IMR-90 (cell line): ENCODE measurements at regions not wholly inside any gene's neighbourhood (a gene's known extent, or its start where the extent isn't known, plus 50 kb on each side); places are given as distances from the start of the nearest gene placed in this dataset.

Experiments used
- ATAC-seq: fragments of 200-7000 bp; cut with Tn5 transposase; 2 replicates; pipeline ENCODE4 v1.9.1; 2020; ENCODE audit warnings: low read depth, mild to moderate bottlenecking, moderate library complexity
- BruUV-seq: library from RNA; stranded (reverse); fragments of 400-500 nt; replicated peaks from 2 replicates; lab custom pipeline; 2021; lab: Mats Ljungman, UMichigan
- CTCF ChIA-PET: fragments of 300-600 bp; formaldehyde crosslinking; extraction: SDS; loops from one replicate; lab custom pipeline; 2021; ENCODE audit warnings: antibody characterized with exemption; lab: Yijun Ruan, JAX
- POLR2A ChIA-PET: fragments of 300-600 bp; sonication (Branson Sonifier 250); formaldehyde crosslinking; loops from one replicate; lab custom pipeline; 2022; ENCODE audit warnings: antibody characterized with exemption; ENCODE audit not compliant: unreplicated experiment; lab: Charles Lee
- DNase-seq: peaks from one replicate; pipeline ENCODE4 v3.0.0; 2013
- H2AFZ ChIP-seq: replicated peaks from 2 replicates; pipeline ENCODE3; 2013; ENCODE audit warnings: low read length, mild to moderate bottlenecking; ENCODE audit not compliant: poor library complexity
- H2AK5ac ChIP-seq: 2 replicates; pipeline ENCODE4 v1.6.1; 2013; ENCODE audit warnings: low read depth, low read length, inconsistent platforms
- H2AK9ac ChIP-seq: replicated peaks from 2 replicates; pipeline ENCODE3; 2013; ENCODE audit warnings: mild to moderate bottlenecking, low read depth, low read length, moderate library complexity; ENCODE audit not compliant: poor library complexity
- H2BK120ac ChIP-seq: 2 replicates; pipeline ENCODE4 v1.6.1; 2013; ENCODE audit warnings: low read depth, low read length, inconsistent platforms
- H2BK15ac ChIP-seq: 3 replicates; pipeline ENCODE4 v1.6.1; 2013; ENCODE audit warnings: low read depth, low read length, inconsistent platforms
- H2BK20ac ChIP-seq: 2 replicates; pipeline ENCODE4 v1.6.1; 2013; ENCODE audit warnings: low read depth, mild to moderate bottlenecking, inconsistent platforms, low read length, moderate library complexity
- H2BK5ac ChIP-seq: 2 replicates; pipeline ENCODE4 v1.6.1; 2013; ENCODE audit warnings: mild to moderate bottlenecking, low read depth, low read length, inconsistent platforms; ENCODE audit not compliant: poor library complexity, severe bottlenecking
- H3K14ac ChIP-seq: replicated peaks from 2 replicates; pipeline ENCODE4 v1.6.1; 2013; ENCODE audit warnings: low read depth, low read length, inconsistent platforms
- H3K18ac ChIP-seq: 2 replicates; pipeline ENCODE4 v1.6.1; 2013; ENCODE audit warnings: low read depth, low read length, control low read depth
- H3K23ac ChIP-seq: 2 replicates; pipeline ENCODE4 v1.6.1; 2013; ENCODE audit warnings: low read depth, low read length, inconsistent platforms
- H3K27ac ChIP-seq: 2 replicates; pipeline ENCODE4 v1.5.1; 2013; ENCODE audit warnings: mild to moderate bottlenecking, control low read depth, low read length; ENCODE audit not compliant: insufficient read depth
- H3K27me3 ChIP-seq: 2 replicates; pipeline ENCODE4 v1.6.1; 2013; ENCODE audit warnings: low read length; ENCODE audit not compliant: control insufficient read depth, insufficient read depth
- H3K36me3 ChIP-seq: 2 replicates; pipeline ENCODE4 v1.6.1; 2013; ENCODE audit warnings: low read length, mixed read lengths; ENCODE audit not compliant: control insufficient read depth, insufficient read depth
- H3K4ac ChIP-seq: 2 replicates; pipeline ENCODE4 v1.6.1; 2013; ENCODE audit warnings: low read depth, low read length, inconsistent platforms
- H3K4me1 ChIP-seq: 2 replicates; pipeline ENCODE4 v1.6.1; 2013; ENCODE audit warnings: low read length, mixed read lengths; ENCODE audit not compliant: control insufficient read depth, insufficient read depth
- H3K4me2 ChIP-seq: 2 replicates; pipeline ENCODE4 v1.6.1; 2013; ENCODE audit warnings: low read depth, mild to moderate bottlenecking, control low read depth, low read length, moderate library complexity
- H3K4me3 ChIP-seq: 2 replicates; pipeline ENCODE4 v1.5.1; 2013; ENCODE audit warnings: low read depth, mild to moderate bottlenecking, control low read depth, low read length, moderate library complexity; ENCODE audit not compliant: insufficient read depth
- H3K56ac ChIP-seq: 2 replicates; pipeline ENCODE4 v1.6.1; 2013; ENCODE audit warnings: low read length, inconsistent platforms; ENCODE audit not compliant: insufficient read depth; ENCODE audit errors: extremely low read depth
- H3K79me1 ChIP-seq, 2 experiments: 2 replicates each; pipeline ENCODE4 v1.6.1; 2013; ENCODE audit warnings: low read length in 2 of 2, inconsistent platforms in 1 of 2, low read depth in 1 of 2
- H3K9ac ChIP-seq: 2 replicates; pipeline ENCODE4 v1.6.1; 2013; ENCODE audit warnings: low read depth, low read length, control low read depth
- H3K9me1 ChIP-seq: 2 replicates; pipeline ENCODE4 v1.6.1; 2013; ENCODE audit warnings: low read length, inconsistent platforms; ENCODE audit not compliant: insufficient read depth
- H3K9me3 ChIP-seq: 2 replicates; pipeline ENCODE4 v1.6.1; 2013; ENCODE audit warnings: low read length; ENCODE audit not compliant: control insufficient read depth, insufficient read depth
- H4K20me1 ChIP-seq: 2 replicates; pipeline ENCODE4 v1.6.1; 2013; ENCODE audit warnings: low read length, inconsistent platforms; ENCODE audit not compliant: insufficient read depth
- H4K5ac ChIP-seq: 2 replicates; pipeline ENCODE4 v1.6.1; 2013; ENCODE audit warnings: mild to moderate bottlenecking, low read depth, low read length, control low read depth
- H4K8ac ChIP-seq, 2 experiments: 2 replicates each; pipeline ENCODE4 v1.6.1; 2013; ENCODE audit warnings: low read depth in 2 of 2, low read length in 2 of 2, control low read depth in 1 of 2, inconsistent platforms in 1 of 2
- H4K91ac ChIP-seq: 2 replicates; pipeline ENCODE4 v1.6.1; 2013; ENCODE audit warnings: low read depth, low read length, inconsistent platforms; ENCODE audit not compliant: insufficient read depth
- BHLHE40 ChIP-seq: fragments of 150-350 bp; IDR thresholded peaks from 2 replicates; pipeline ENCODE4 v1.6.1; 2016; ENCODE audit warnings: mild to moderate bottlenecking, low read depth, low read length
- CHD1 ChIP-seq: IDR thresholded peaks from 2 replicates; pipeline ENCODE4 v1.6.1; 2012; ENCODE audit warnings: low read depth, low read length, improper control_type of control experiment
- CTCF ChIP-seq: conservative IDR thresholded peaks from 2 replicates; pipeline ENCODE4 v1.5.1; 2012; ENCODE audit warnings: mild to moderate bottlenecking, low read depth, low read length, improper control_type of control experiment
- MAZ ChIP-seq: IDR thresholded peaks from 2 replicates; pipeline ENCODE4 v1.6.1; 2012; ENCODE audit warnings: low read depth, mild to moderate bottlenecking, low read length, improper control_type of control experiment, moderate library complexity, borderline replicate concordance
- NFE2L2 ChIP-seq: fragments of 150-350 bp; IDR thresholded peaks from 2 replicates; pipeline ENCODE4 v1.6.1; 2016; ENCODE audit warnings: low read depth, mild to moderate bottlenecking, low read length
- POLR2A ChIP-seq: IDR thresholded peaks from 2 replicates; pipeline ENCODE4 v1.6.1; 2012; ENCODE audit warnings: mild to moderate bottlenecking, low read depth, low read length
- RAD21 ChIP-seq: IDR thresholded peaks from 2 replicates; pipeline ENCODE4 v1.6.1; 2012; ENCODE audit warnings: low read length, improper control_type of control experiment
- RCOR1 ChIP-seq: IDR thresholded peaks from 2 replicates; pipeline ENCODE4 v1.6.1; 2012; ENCODE audit warnings: mild to moderate bottlenecking, low read length, improper control_type of control experiment; ENCODE audit not compliant: insufficient replicate concordance
- RFX5 ChIP-seq: IDR thresholded peaks from 2 replicates; pipeline ENCODE4 v1.8.0; 2012; ENCODE audit warnings: low read depth, mild to moderate bottlenecking, low read length, moderate library complexity
- SMC3 ChIP-seq: fragments of 150-350 bp; IDR thresholded peaks from 2 replicates; pipeline ENCODE4 v1.6.1; 2016; ENCODE audit warnings: low read depth, mild to moderate bottlenecking, antibody characterized with exemption, low read length, moderate library complexity
- USF2 ChIP-seq: fragments of 150-350 bp; IDR thresholded peaks from 2 replicates; pipeline ENCODE4 v1.6.1; 2017; ENCODE audit warnings: mild to moderate bottlenecking, antibody characterized with exemption, low read length, low read depth
- WGBS, 2 experiments: methylation state at CpG; one replicate each; pipeline versions ENCODE4 v1.1.5 to v1.1.7; 2013; ENCODE audit warnings: missing lambda C conversion rate in 2 of 2; ENCODE audit not compliant: insufficient read length in 1 of 2; ENCODE audit errors: extremely low coverage in 2 of 2; 5-methylcytosine and 5-hydroxymethylcytosine counted together
- dilution Hi-C: fragments of 300-500 bp; cut with HindIII; formaldehyde crosslinking; loops from one replicate; pipeline ENCODE4 v1.14.3; 2018; ENCODE audit warnings: low sequenced_read_pairs; ENCODE audit not compliant: unreplicated experiment
- in situ Hi-C: fragments of 300-500 bp; cut with MboI; formaldehyde crosslinking; loops from 3 replicates; pipeline ENCODE4 v1.14.3; 2019; ENCODE audit warnings: low sequenced_read_pairs, inconsistent platforms, mixed read lengths
- intact Hi-C: fragments of 100-400 bp; cut with micrococcal nuclease; formaldehyde crosslinking; loops from 2 replicates; pipeline ENCODE4 v1.10.0; 2022
- TF ChIP-seq, protein P1 (sequence below): fragments of 150-350 bp; IDR thresholded peaks from 2 replicates; pipeline ENCODE4 v1.6.1; 2016; ENCODE audit warnings: low read depth, mild to moderate bottlenecking, low read length, moderate library complexity, borderline replicate concordance

DNA sequence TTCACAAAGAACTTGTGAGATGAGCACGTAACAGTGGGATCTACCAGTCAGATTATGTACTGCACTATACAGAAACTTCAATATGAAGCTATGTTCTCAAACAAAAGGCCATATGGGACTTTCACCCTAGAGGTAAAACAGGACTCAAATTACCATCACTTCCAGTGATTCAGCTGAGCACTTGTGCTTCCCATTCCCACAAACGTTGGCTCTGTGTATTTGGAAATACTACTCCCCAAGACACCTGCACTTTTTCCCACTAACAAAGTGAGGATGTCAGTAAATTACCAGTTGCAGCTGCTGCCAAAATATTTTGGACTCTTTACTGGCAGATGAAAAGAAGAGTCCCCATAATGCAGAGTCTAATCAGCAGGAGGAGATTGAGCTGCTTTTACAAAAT is 1570.1 kb downstream of the SI start:
- 33% methylated on average over 1 of the region's 2 CpGs; no CpG with 5 or more reads in 1 of the 2 experiments for WGBS, 2 experiments
- no peak overlapping the region for H3K9ac ChIP-seq
- H2BK15ac ChIP-seq = no peak overlapping the region
- H3K4me1 ChIP-seq = no peaks in the 10 kb centered on the region
- H3K18ac ChIP-seq = no peak overlapping the region
- no peak for ATAC-seq
- intact Hi-C loops = no loop called here
- no peak overlapping the region for H4K5ac ChIP-seq
- no peak overlapping the region for H2AK5ac ChIP-seq
- peaks cover 8% of the 10 kb centered on the region for H3K9me3 ChIP-seq
- H3K4me2 ChIP-seq = no peak overlapping the region
- no peaks in the 10 kb centered on the region for H3K27me3 ChIP-seq
- POLR2A ChIA-PET = no interaction called here
- H2BK5ac ChIP-seq = no peak overlapping the region
- H2AFZ ChIP-seq = no peak overlapping the region
- no peak overlapping the region for H2AK9ac ChIP-seq
- no peak overlapping the region for H3K56ac ChIP-seq
- in situ Hi-C loops = no loop called here
- no peak overlapping the region for H3K14ac ChIP-seq
- H2BK120ac ChIP-seq = no peak overlapping the region
- no peak overlapping the region for H3K4me3 ChIP-seq
- H3K27ac ChIP-seq = no peak overlapping the region
- dilution Hi-C loops = no loop called here
- H3K9me1 ChIP-seq = no peaks in the 10 kb centered on the region
- no TSS peak for BruUV-seq
- no peak overlapping the region for H2BK20ac ChIP-seq
- CTCF ChIA-PET = no interaction called here
- H4K20me1 ChIP-seq = no peaks in the 10 kb centered on the region
- no peak for TF ChIP-seq CHD1
- no peak for TF ChIP-seq NFE2L2
- no peak for TF ChIP-seq USF2
- TF ChIP-seq CTCF = no peak
- TF ChIP-seq, protein P1, sequence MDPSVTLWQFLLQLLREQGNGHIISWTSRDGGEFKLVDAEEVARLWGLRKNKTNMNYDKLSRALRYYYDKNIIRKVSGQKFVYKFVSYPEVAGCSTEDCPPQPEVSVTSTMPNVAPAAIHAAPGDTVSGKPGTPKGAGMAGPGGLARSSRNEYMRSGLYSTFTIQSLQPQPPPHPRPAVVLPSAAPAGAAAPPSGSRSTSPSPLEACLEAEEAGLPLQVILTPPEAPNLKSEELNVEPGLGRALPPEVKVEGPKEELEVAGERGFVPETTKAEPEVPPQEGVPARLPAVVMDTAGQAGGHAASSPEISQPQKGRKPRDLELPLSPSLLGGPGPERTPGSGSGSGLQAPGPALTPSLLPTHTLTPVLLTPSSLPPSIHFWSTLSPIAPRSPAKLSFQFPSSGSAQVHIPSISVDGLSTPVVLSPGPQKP = no peak
- TF ChIP-seq POLR2A = no peak
- no peak for TF ChIP-seq RCOR1
- TF ChIP-seq SMC3 = no peak
- no peak for TF ChIP-seq BHLHE40
- TF ChIP-seq RFX5 = no peak
- TF ChIP-seq MAZ = no peak
- no peak for TF ChIP-seq RAD21
- no peak overlapping the region for H4K91ac ChIP-seq
- H3K4ac ChIP-seq = no peak overlapping the region
- H3K36me3 ChIP-seq = no peaks in the 10 kb centered on the region
- no peak overlapping the region for H4K8ac ChIP-seq
- no peak overlapping the region for H3K23ac ChIP-seq
- H3K79me1 ChIP-seq = no peaks in the 10 kb centered on the region
- no peak for DNase-seq
